HepG2 (cell line): ENCODE measurements at regions not wholly inside any gene's neighbourhood (a gene's known extent, or its start where the extent isn't known, plus 50 kb on each side); places are given as distances from the start of the nearest gene placed in this dataset.

Source experiments
- TIGD3 ChIP-seq: sonication (generic); formaldehyde crosslinking; IDR thresholded peaks from 2 replicates; pipeline ENCODE4 v1.5.1; 2020; ENCODE audit warnings: mild to moderate bottlenecking, missing genetic modification reagents, borderline replicate concordance
- U2AF2 ChIP-seq: fragments of 200-400 bp; formaldehyde crosslinking; IDR thresholded peaks from 2 replicates; pipeline ENCODE4 v1.6.1; 2017; ENCODE audit warnings: low read depth, mild to moderate bottlenecking, low read length
- ZBED4 ChIP-seq: sonication (generic); formaldehyde crosslinking; IDR thresholded peaks from 2 replicates; pipeline ENCODE4 v1.4.0; 2020; ENCODE audit warnings: missing genetic modification reagents, borderline replicate concordance
- ZBTB40 ChIP-seq, 2 experiments: fragments of 450-650 bp in 1 of 2; sonication (generic) in 1 of 2; formaldehyde crosslinking in 1 of 2; IDR thresholded peaks; 2 replicates each; pipeline versions ENCODE4 v1.6.1 to v1.8.0; 2016 to 2022; ENCODE audit warnings: antibody characterized with exemption in 1 of 2, mild to moderate bottlenecking in 1 of 2, missing genetic modification reagents in 1 of 2
- ZXDC ChIP-seq: sonication (generic); formaldehyde crosslinking; IDR thresholded peaks from 2 replicates; pipeline ENCODE4 v1.5.0; 2020; ENCODE audit warnings: mild to moderate bottlenecking, missing genetic modification reagents

GRCh38 chr5:159424123-159424522 is 93.8 kb upstream of the IL12B start (continued):
- TF ChIP-seq ZBTB40 (IDR thresholded peaks at IDR 0.05) (no peak), ZBTB40 (CRISPR knock-in tag; IDR thresholded peaks at IDR 0.05) (no peak), TIGD3 (CRISPR knock-in tag) (no peak), U2AF2 (no peak), ZXDC (no peak), ZBED4 (CRISPR knock-in tag) (no peak)
